ENCODE measurements at regions not wholly inside any gene's neighbourhood (a gene's known extent, or its start where the extent isn't known, plus 50 kb on each side); places are given as distances from the start of the nearest gene placed in this dataset.

DNA sequence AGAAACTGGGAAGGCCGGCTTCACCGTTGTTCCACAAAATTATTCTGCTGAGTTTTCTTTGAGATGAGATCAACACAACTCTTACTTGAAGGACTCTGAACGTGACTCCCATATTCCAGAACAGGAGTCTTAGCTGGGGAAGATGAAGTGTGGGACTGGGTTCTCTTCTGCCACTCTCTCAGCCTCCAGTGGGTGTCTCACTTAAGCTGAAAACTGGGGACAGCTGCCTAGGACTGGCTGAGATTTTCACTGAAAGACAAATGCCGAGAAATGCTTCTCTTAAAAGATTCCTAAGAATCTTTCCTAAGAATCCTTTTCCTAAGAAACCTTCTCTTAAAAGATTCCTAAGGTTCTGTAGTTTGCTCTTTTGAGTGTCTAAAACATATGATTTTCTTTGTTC lies 156.6 kb upstream of the LHCGR start:
- peak in 1 of 3 experiments; percentile 11 for DNase-seq

- no peak for DNase-seq
Measured at GRCh38 chr2:48910961-48911360, 155.4 kb upstream of the LHCGR start.

GRCh38 chr2:48906633-48907032 lies 151.1 kb upstream of the LHCGR start:
- no peak for DNase-seq

- DNase-seq, result no peak
Measured at GRCh38 chr2:48905696-48906095, 150.2 kb upstream of the LHCGR start.

GRCh38 chr2:48902521-48902920 lies 147.0 kb upstream of the LHCGR start:
- no peak for DNase-seq

DNA sequence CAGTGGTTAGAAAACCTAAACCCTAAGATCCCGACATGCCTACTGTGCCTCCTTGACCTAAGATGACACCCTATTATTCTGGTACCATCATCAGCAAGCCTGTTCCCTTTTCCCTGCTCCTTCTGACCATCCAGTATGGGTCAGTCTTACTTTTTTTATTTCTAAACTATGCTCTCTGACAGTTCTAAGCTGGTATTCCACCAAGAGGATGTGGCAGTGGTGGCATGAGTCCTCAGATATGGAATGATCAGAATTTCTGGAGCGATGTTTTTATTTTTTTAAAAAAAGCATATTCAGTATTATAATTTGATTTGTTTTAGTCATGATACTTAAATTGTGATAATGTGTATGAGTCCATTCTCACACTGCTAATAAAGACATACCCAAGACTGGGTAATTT lies 145.9 kb upstream of the LHCGR start:
- no peak for DNase-seq

- no peak for DNase-seq
Measured at GRCh38 chr2:48901015-48901343, 145.5 kb upstream of the LHCGR start.

DNA sequence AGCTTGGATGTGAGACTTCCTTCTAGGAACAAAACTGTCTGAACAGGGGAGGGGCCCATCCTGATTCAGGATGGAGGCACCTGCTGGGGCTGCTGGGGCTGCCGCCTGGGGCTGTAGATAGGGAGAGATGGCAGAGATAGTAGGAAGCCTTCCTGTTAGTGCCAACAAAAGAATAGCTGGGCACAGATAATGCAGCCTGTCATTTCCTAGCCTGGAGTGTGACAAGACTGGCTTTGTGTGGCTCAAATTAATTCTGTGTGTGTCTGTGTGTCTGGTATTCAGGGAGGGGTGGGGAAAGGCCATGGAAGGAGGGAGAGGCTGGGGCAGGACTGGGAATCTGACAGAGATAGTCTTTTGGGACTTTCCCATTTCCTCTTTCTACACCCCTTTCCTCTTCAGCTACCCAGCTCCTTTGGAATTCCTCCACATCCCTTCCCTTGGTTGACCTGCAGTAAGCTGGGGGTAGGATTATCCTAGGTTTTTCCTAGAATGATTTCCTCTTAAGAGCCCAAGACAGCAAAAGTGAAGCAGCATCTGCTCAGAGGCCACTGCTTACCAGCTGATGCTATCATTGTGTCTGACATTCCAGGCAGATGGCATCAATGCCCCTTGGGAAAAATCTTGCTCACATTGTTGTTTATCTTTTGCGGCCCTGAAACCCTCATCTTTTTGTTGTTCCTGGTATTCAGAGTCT lies 144.9 kb upstream of the LHCGR start:
- DNase-seq, result no peak

DNA sequence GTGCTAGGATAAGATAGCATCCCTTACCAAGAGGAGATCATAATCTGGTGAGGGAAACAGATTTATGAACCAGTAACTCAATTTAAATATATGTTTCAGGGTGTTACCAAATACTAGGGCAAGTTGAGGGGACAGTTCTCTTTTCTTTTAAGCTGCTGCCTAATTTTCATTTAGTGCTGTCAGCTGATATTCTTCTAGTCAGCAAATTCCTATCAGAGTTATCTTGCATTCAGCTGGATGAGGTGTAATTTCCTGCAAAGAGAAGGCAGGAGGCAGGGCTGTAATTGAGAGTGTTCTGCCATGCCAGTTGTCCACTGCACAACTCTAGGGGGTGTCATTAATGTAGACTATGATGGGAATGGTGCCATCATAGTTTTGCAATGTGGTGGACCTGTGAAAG lies 141.3 kb upstream of the LHCGR start:
- no peak for DNase-seq

- no peak for DNase-seq
Measured at GRCh38 chr2:48890454-48891131, 135.1 kb upstream of the LHCGR start.

- no peak for DNase-seq
Measured at GRCh38 chr2:48888066-48888465, 132.5 kb upstream of the LHCGR start.

DNA sequence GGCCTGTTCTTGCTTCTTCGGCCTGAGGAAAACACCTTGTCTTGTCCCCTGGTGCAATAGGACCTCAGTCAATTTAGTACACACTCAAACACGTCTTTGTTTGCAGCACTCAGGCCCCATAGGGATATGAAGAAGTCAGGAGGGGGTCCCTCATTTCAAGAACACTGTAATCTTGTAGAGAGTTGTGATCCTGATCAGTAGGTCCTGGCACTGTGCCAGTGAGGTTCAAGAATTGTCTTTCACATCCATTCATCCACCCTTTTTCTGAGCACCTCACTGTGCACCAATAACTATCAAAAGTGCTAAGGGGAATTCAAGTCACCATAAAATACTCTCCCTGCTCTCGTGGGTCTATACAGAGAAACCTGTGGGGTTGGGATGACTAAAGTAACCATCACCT lies 131.4 kb upstream of the LHCGR start:
- DNase-seq, result peak in 1 of 3 experiments; percentile 35

GRCh38 chr2:48885841-48886240 lies 130.3 kb upstream of the LHCGR start:
- DNase-seq, result no peak

DNA sequence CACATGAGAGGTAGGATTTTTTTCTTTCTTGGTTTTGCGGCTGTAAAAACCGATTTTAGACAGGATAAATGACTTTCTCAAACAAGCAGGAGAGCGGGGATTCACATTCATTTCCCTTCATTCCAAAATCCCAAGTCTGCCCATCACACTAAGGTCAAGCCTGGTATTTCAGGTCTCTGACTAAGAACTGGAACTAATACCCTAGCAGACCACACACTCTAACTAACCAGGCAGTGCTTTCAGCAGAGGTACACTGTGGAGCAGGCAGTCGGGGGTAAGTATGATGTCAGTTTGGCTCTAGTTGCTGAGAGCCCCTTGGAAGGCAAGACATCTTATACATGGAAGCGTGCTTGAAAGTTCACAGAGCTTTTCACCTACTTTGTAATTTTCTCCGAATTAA lies 128.1 kb upstream of the LHCGR start:
- no peak for DNase-seq

GRCh38 chr2:48874282-48874681 lies 118.8 kb upstream of the LHCGR start:
- DNase-seq, result no peak

- DNase-seq, result no peak
Measured at GRCh38 chr2:48873666-48874065, 118.1 kb upstream of the LHCGR start.

GRCh38 chr2:48870942-48871341 lies 115.4 kb upstream of the LHCGR start:
- no peak for DNase-seq

- no peak for DNase-seq
Measured at GRCh38 chr2:48870503-48870902, 115.0 kb upstream of the LHCGR start.

DNA sequence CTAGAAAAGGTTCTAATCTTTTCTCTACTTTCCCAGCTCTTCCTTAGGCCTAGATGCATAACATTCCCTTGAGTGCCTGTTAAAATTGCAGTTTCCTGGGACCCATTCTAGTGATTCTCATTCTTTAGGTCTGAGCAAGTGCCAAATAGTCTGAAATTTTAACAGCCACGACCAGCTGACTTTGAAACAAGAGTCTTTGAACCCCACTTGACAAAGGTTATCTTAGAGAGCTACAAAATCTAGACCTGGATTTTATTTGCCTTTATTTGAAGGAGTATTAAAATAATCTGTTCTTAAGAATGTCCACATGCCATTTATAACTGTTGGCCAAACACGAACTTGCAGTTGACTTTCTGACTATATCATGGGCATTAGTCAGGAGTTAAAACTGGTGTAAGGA lies 110.2 kb upstream of the LHCGR start:
- DNase-seq, result no peak

DNA sequence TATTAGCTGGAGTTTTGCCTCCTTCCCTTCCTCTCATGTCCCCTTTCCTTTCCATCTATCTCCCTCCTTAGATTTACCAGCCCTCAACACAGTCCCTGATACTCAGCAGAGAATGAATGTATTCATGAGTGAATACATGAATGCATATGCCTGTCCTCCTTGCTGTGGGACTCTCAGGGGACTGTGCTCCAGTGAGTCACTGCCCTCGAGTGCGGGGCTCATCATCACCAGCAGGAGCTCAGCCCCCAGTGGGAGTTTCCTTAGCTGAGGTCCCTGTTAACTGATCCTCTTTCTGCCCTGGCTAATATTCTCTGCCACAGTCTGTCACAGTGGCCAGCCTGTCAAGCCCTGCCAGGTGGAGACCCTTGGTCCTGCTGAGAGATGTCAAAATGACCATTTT lies 104.9 kb upstream of the LHCGR start:
- DNase-seq, result no peak

DNA sequence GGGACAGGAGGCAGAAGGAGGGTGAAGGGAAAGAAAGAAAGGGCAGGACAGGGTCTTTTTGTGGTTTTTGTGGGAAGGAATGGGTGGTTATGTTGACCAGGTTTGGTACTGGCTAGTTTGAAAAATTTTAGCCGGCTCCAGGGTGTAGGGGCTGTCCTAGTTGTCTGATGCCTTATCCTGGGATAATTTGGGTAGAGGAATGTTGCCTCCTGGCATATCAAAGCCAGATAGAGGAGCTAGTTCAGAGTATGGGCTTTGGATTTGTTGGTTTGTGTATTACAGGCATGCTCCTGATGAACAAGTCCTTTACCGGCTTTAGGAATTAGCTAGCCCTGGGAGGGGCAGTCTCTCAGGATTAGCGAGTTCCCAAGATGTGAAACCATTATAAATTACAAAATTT lies 101.1 kb upstream of the LHCGR start:
- no peak for DNase-seq

- no peak for DNase-seq
Measured at GRCh38 chr2:48856144-48856543, 100.6 kb upstream of the LHCGR start.

DNA sequence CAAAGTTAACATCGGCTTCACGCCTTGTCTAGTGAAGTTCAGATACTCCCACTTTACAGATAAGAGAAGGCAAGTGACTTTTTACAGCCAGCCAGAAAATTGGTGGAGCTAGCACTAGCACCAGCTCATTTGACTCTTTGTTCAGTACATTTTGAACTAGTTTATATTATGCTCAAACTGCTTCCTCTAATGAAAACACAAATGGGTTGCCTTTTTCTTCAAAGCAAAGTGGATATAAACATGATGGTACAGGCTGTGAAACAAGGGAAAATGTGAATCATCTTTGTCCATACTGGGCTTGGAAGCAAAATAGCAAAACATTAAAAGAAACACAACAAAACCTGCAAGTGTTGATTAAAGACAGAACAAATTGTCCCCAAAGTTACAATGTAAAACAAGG lies 99.6 kb upstream of the LHCGR start:
- no peak for DNase-seq

GRCh38 chr2:48854681-48855080 lies 99.2 kb upstream of the LHCGR start:
- no peak for DNase-seq

GRCh38 chr2:48852938-48853337 lies 97.4 kb upstream of the LHCGR start:
- no peak for DNase-seq
